Esophagus muscularis mucosa (tissue), 4 donors: ENCODE measurements at regions not wholly inside any gene's neighbourhood (a gene's known extent, or its start where the extent isn't known, plus 50 kb on each side); places are given as distances from the start of the nearest gene placed in this dataset.

Experiments used
- CTCF ChIP-seq, 3 experiments: fragments of 200-600 bp in 2 of 3; fragments of 450-650 bp in 1 of 3; sonication (generic) in 2 of 3; IDR thresholded peaks; one replicate each; pipeline ENCODE4 v1.5.1; 2017 to 2019; ENCODE audit warnings: antibody characterized with exemption in 3 of 3, mild to moderate bottlenecking in 2 of 3, moderate library complexity in 1 of 3
- EP300 ChIP-seq: sonication (generic); formaldehyde crosslinking; IDR thresholded peaks from one replicate; pipeline ENCODE4 v1.6.1; 2017; ENCODE audit warnings: antibody characterized with exemption
- POLR2A ChIP-seq: fragments of 450-650 bp; IDR thresholded peaks from one replicate; pipeline ENCODE4 v1.6.1; 2017; ENCODE audit warnings: antibody characterized with exemption, moderate library complexity, mild to moderate bottlenecking, low read depth
- POLR2AphosphoS5 ChIP-seq, 2 donors: sonication (generic); formaldehyde crosslinking; IDR thresholded peaks; one replicate each; pipeline ENCODE4 v1.6.1; 2017; ENCODE audit warnings: antibody characterized with exemption in 2 of 2

DNA sequence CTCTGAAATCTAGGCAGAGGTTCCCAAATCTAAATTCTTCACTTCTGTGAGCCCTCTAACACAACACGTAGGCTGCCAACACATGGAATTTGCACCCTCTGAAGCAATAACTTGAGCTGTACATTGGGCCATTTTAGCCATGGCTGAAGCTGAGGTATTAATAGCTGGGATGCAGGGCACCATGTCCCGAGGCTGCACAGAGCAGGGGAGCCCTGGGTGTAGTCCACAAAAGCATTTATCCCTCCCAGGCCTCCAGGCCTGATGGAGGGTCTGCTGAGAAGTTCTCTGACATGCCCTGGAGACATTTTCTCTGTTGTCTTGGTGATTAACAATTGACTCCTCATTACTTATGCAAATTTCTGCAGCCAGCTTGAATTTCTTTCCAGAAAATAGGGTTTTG is 127.9 kb downstream of the PABPC4L start:
- TF ChIP-seq POLR2AphosphoS5 (IDR thresholded peaks at IDR 0.05) (no peak), EP300 (no peak), POLR2A (no peak), CTCF (IDR thresholded peaks at IDR 0.05) (no peak)
